ENCODE measurements at regions not wholly inside any gene's neighbourhood (a gene's known extent, or its start where the extent isn't known, plus 50 kb on each side); places are given as distances from the start of the nearest gene placed in this dataset.

GRCh38 chr6:54602591-54602990 lies 244.0 kb upstream of the FAM83B start (continued):
- no peak for TF ChIP-seq BRF2 (IDR thresholded peaks at IDR 0.05; ENCODE audit: borderline replicate concordance, insufficient read depth, insufficient read length)
- no peak for TF ChIP-seq SMAD2 (IDR thresholded peaks at IDR 0.05; ENCODE audit: low read depth, low read length)
- no peak for TF ChIP-seq PHF8 (IDR thresholded peaks at IDR 0.05; ENCODE audit: borderline replicate concordance, low read length)
- no peak for TF ChIP-seq ZNF274 (IDR thresholded peaks at IDR 0.05; ENCODE audit: borderline replicate concordance, low read depth, low read length)
- TF ChIP-seq GABPB2 (CRISPR knock-in tag; conservative IDR thresholded peaks at IDR 0.05): no peak
- no peak for TF ChIP-seq ZNF224 (CRISPR knock-in tag; IDR thresholded peaks at IDR 0.05)
- no peak for TF ChIP-seq TSHZ1 (CRISPR knock-in tag; IDR thresholded peaks at IDR 0.05)

- H3K27ac ChIP-seq (ENCODE audit: extremely low read depth, low read depth, low read length): no peak overlapping the region
- H3K79me2 ChIP-seq (ENCODE audit: control insufficient read depth, insufficient read depth, low read length): no peaks in the 10 kb centered on the region
- DNase-seq (ENCODE audit: extremely low read depth in 1 of 4, low spot score in 3 of 4) (no peak), FAIRE-seq (no peak), ATAC-seq (no peak)
- intact Hi-C loops (cut with micrococcal nuclease) (no loop called here), in situ Hi-C loops (cut with MboI) (no loop called here)
- no peak overlapping the region for H3K9ac ChIP-seq (ENCODE audit: insufficient read depth in 1 of 2, low read depth in 2 of 2, low read length in 2 of 2)
- H3K9me3 ChIP-seq (replicated peaks; ENCODE audit: control insufficient read depth, insufficient read depth, low read depth, low read length): no peaks in the 10 kb centered on the region
- H3K27me3 ChIP-seq (ENCODE audit: control insufficient read depth in 2 of 2, insufficient read depth in 2 of 2, low read length in 2 of 2): no peaks in the 10 kb centered on the region
- H3K4me2 ChIP-seq (ENCODE audit: insufficient read depth, low read length): no peak overlapping the region
- no peaks in the 10 kb centered on the region for H3K9me1 ChIP-seq (ENCODE audit: control insufficient read depth, insufficient read depth, low read length)
- no peak overlapping the region for H3K4me3 ChIP-seq
- no peaks in the 10 kb centered on the region for H3K36me3 ChIP-seq (ENCODE audit: control insufficient read depth, insufficient read depth, low read length)
- BruUV-seq (replicated peaks): no TSS peak
- POLR2A ChIA-PET: no interaction called here
- no peak overlapping the region for H2AFZ ChIP-seq (ENCODE audit: low read depth, low read length)
- no peaks in the 10 kb centered on the region for H3K4me1 ChIP-seq (replicated peaks in 1 of 2; ENCODE audit: control insufficient read depth in 2 of 2, insufficient read depth in 2 of 2, low read length in 2 of 2)
- H4K20me1 ChIP-seq (replicated peaks; ENCODE audit: control insufficient read depth, insufficient read depth, low read length): no peaks in the 10 kb centered on the region
- CTCF ChIA-PET (ENCODE audit: low intra/inter-chr PET ratio): no interaction called here
- no peak for TF ChIP-seq HDAC2 (IDR thresholded peaks at IDR 0.05)
- no peak for TF ChIP-seq TEAD4 (IDR thresholded peaks at IDR 0.05; ENCODE audit: low read length)
- no peak for TF ChIP-seq TEAD4 (CRISPR knock-in tag; IDR thresholded peaks at IDR 0.05; ENCODE audit: borderline replicate concordance)
- TF ChIP-seq RUNX1 (IDR thresholded peaks at IDR 0.05; ENCODE audit: low read depth): no peak
- TF ChIP-seq KLF6 (CRISPR knock-in tag; IDR thresholded peaks at IDR 0.05; ENCODE audit: borderline replicate concordance): no peak
- TF ChIP-seq, protein P1, sequence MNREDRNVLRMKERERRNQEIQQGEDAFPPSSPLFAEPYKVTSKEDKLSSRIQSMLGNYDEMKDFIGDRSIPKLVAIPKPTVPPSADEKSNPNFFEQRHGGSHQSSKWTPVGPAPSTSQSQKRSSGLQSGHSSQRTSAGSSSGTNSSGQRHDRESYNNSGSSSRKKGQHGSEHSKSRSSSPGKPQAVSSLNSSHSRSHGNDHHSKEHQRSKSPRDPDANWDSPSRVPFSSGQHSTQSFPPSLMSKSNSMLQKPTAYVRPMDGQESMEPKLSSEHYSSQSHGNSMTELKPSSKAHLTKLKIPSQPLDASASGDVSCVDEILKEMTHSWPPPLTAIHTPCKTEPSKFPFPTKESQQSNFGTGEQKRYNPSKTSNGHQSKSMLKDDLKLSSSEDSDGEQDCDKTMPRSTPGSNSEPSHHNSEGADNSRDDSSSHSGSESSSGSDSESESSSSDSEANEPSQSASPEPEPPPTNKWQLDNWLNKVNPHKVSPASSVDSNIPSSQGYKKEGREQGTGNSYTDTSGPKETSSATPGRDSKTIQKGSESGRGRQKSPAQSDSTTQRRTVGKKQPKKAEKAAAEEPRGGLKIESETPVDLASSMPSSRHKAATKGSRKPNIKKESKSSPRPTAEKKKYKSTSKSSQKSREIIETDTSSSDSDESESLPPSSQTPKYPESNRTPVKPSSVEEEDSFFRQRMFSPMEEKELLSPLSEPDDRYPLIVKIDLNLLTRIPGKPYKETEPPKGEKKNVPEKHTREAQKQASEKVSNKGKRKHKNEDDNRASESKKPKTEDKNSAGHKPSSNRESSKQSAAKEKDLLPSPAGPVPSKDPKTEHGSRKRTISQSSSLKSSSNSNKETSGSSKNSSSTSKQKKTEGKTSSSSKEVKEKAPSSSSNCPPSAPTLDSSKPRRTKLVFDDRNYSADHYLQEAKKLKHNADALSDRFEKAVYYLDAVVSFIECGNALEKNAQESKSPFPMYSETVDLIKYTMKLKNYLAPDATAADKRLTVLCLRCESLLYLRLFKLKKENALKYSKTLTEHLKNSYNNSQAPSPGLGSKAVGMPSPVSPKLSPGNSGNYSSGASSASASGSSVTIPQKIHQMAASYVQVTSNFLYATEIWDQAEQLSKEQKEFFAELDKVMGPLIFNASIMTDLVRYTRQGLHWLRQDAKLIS (CRISPR knock-in tag; IDR thresholded peaks at IDR 0.05): no peak
- no peak for TF ChIP-seq ZNF354B (CRISPR knock-in tag; IDR thresholded peaks at IDR 0.05)
- TF ChIP-seq MAFF (IDR thresholded peaks at IDR 0.05; ENCODE audit: low read length): no peak
- no peak for TF ChIP-seq FOXK1 (CRISPR knock-in tag; IDR thresholded peaks at IDR 0.05; ENCODE audit: borderline replicate concordance)
- TF ChIP-seq SMAD2 (IDR thresholded peaks at IDR 0.05; ENCODE audit: low read depth, low read length): no peak
Measured at GRCh38 chr6:54609981-54610380, 236.6 kb upstream of the FAM83B start.
